DND-41 (cell line): ENCODE measurements at regions not wholly inside any gene's neighbourhood (a gene's known extent, or its start where the extent isn't known, plus 50 kb on each side); places are given as distances from the start of the nearest gene placed in this dataset.

Experiments used
- EZH2 ChIP-seq: IDR thresholded peaks from 3 replicates; pipeline ENCODE4 v1.6.1; 2012; ENCODE audit warnings: borderline replicate concordance, low read depth, mild to moderate bottlenecking, moderate library complexity, low read length, inconsistent platforms; ENCODE audit not compliant: severe bottlenecking
- TF ChIP-seq, protein P1 (sequence below): IDR thresholded peaks from 2 replicates; pipeline ENCODE4 v1.5.1; 2012; ENCODE audit warnings: borderline replicate concordance, low read length, moderate library complexity, mild to moderate bottlenecking; ENCODE audit not compliant: poor library complexity, severe bottlenecking; ENCODE audit errors: extremely low read depth

GRCh38 chr14:98912655-98913054 lies 359.3 kb downstream of the BCL11B start:
- TF ChIP-seq, protein P1, sequence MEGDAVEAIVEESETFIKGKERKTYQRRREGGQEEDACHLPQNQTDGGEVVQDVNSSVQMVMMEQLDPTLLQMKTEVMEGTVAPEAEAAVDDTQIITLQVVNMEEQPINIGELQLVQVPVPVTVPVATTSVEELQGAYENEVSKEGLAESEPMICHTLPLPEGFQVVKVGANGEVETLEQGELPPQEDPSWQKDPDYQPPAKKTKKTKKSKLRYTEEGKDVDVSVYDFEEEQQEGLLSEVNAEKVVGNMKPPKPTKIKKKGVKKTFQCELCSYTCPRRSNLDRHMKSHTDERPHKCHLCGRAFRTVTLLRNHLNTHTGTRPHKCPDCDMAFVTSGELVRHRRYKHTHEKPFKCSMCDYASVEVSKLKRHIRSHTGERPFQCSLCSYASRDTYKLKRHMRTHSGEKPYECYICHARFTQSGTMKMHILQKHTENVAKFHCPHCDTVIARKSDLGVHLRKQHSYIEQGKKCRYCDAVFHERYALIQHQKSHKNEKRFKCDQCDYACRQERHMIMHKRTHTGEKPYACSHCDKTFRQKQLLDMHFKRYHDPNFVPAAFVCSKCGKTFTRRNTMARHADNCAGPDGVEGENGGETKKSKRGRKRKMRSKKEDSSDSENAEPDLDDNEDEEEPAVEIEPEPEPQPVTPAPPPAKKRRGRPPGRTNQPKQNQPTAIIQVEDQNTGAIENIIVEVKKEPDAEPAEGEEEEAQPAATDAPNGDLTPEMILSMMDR, result no peak
- TF ChIP-seq EZH2, result no peak
